ENCODE measurements at regions not wholly inside any gene's neighbourhood (a gene's known extent, or its start where the extent isn't known, plus 50 kb on each side); places are given as distances from the start of the nearest gene placed in this dataset.
A peak's percentile ranks its signal among the peaks of the same experiment; 100 is the strongest.

DNA sequence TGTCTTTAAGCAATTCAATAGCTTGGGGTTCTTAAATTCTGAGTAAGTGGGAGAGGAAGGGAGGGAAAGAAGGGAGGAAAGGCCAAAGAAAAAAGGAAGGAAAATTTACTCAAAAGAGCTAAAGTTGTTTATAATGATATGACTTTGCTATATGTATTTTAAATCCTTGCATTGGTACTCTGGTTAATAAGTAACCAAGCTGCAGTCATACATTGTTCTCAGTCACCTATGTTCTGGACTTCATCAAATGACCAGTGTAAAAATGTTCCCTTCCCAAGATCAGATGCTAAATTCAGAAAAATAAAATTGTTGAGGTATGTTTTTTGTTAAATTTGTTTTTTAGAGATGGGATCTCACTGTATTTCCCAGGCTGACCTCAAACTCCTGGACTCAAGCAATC is 259.9 kb upstream of the CPNE8 start:
- Histone ChIP-seq H3K27me3 (replicated peaks; ENCODE audit: insufficient read depth) (no peaks in the 10 kb centered on the region), H3K4me1 (ENCODE audit: insufficient read depth) (no peaks in the 10 kb centered on the region), H3K27ac (no peak overlapping the region), H3K9ac (no peak overlapping the region), H3K9me3 (ENCODE audit: low read depth) (no peaks in the 10 kb centered on the region), H3K79me2 (ENCODE audit: insufficient read depth) (no peaks in the 10 kb centered on the region), H3K9me2 (ENCODE audit: insufficient read depth) (no peaks in the 10 kb centered on the region), H3F3A (ENCODE audit: insufficient read depth) (no peaks in the 10 kb centered on the region), H3K4me3 (no peak overlapping the region), H3K36me3 (ENCODE audit: low read depth) (no peaks in the 10 kb centered on the region), H4K20me1 (ENCODE audit: insufficient read depth) (no peaks in the 10 kb centered on the region), H3K4me2 (ENCODE audit: unreplicated experiment) (no peak overlapping the region), H2AFZ (no peak overlapping the region)
- in situ Hi-C loops (cut with MboI), result no loop called here
- TF ChIP-seq EZH2 (IDR thresholded peaks at IDR 0.05; ENCODE audit: insufficient read depth, poor library complexity, severe bottlenecking), result no peak
- no peak for TF ChIP-seq EZH2phosphoT487 (IDR thresholded peaks at IDR 0.05; ENCODE audit: insufficient read depth, low read depth)
- DNase-seq, result no peak

DNA sequence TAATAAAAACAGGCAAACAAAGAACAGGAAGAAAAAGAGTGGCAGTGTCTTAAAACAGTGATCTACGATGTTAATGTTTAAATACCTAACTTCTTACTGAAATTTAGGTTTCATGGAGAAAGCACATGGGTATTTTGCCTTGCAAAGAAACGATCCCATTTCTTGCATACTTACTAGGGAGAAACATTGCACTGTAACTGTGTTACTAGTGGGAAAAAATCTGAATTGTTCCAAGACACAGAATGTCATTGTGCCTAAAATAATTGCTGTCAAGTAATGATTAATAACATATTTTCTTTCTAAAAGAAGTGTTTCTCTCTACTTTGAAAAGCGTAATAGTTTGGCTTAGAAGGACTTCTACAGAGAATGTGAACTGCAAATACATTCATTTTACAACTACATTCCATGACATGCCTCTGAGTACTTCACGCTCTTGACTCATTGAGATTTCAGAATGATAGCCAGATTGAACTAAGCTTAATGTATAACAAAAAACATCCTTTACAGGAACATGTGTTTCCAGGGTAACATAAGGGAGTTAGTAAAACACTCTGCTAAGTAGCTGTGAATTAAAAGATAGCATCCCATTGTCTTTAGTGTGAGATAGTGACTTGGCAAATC is 256.2 kb upstream of the CPNE8 start:
- H3K9me2 ChIP-seq (ENCODE audit: insufficient read depth), result no peaks in the 10 kb centered on the region
- H2AFZ ChIP-seq, result no peak overlapping the region
- H3K4me3 ChIP-seq, result no peak overlapping the region
- no peak for DNase-seq
- H3K9me3 ChIP-seq (ENCODE audit: low read depth), result no peaks in the 10 kb centered on the region
- H3K27ac ChIP-seq, result no peak overlapping the region
- no peak overlapping the region for H3K4me2 ChIP-seq (ENCODE audit: unreplicated experiment)
- no peaks in the 10 kb centered on the region for H3K27me3 ChIP-seq (replicated peaks; ENCODE audit: insufficient read depth)
- 18 to 21% methylated on average over 4 of the region's 4 CpGs for WGBS, 2 experiments (ENCODE audit: low coverage in 1 of 2, low lambda C conversion rate in 2 of 2, missing lambda C conversion rate in 2 of 2)
- no peaks in the 10 kb centered on the region for H3F3A ChIP-seq (ENCODE audit: insufficient read depth)
- in situ Hi-C loops (cut with MboI), result no loop called here
- no peak overlapping the region for H3K9ac ChIP-seq
- H3K36me3 ChIP-seq (ENCODE audit: low read depth), result no peaks in the 10 kb centered on the region
- TF ChIP-seq EZH2phosphoT487 (IDR thresholded peaks at IDR 0.05; ENCODE audit: insufficient read depth, low read depth) (no peak), EZH2 (IDR thresholded peaks at IDR 0.05; ENCODE audit: insufficient read depth, poor library complexity, severe bottlenecking) (no peak)
- H3K79me2 ChIP-seq (ENCODE audit: insufficient read depth), result no peaks in the 10 kb centered on the region
- H3K4me1 ChIP-seq (ENCODE audit: insufficient read depth), result no peaks in the 10 kb centered on the region
- no peaks in the 10 kb centered on the region for H4K20me1 ChIP-seq (ENCODE audit: insufficient read depth)

DNA sequence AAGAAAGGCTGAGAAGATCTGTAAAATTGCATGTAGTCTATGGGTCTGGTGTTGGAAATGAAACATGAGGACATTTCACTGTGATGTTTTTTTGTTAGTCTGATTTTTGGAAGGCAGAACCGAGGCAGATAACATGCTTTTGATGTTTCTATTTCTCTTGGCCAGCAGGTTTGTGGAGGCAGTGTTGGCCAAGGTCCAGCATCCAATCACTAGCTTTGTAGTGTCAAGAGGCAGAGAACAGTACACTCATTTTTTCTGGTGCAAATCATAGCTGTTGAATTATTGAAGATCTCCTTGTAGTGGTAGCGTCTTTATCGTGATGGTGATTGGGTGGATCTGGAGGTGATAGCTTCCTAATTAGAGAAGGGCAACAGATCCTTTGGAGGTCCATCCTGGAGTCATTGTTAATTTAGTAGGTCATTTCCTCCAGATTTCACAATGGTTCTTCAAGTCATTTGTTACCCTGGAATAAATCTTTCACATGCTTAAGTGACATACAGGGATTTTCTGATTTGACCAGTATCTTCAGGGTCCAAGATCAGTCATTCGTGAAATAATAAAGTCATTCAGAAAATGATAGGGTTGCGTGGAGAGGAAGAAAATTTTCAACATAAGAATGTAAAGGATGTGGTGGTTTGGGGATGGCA is 252.4 kb upstream of the CPNE8 start:
- H3K4me3 ChIP-seq, result no peak overlapping the region
- 32 to 37% methylated on average over 5 of the region's 5 CpGs for WGBS, 2 experiments (ENCODE audit: low coverage in 1 of 2, low lambda C conversion rate in 2 of 2, missing lambda C conversion rate in 2 of 2)
- H3K9ac ChIP-seq, result no peak overlapping the region
- no peak for DNase-seq
- H3K4me2 ChIP-seq (ENCODE audit: unreplicated experiment), result no peak overlapping the region
- no peak for TF ChIP-seq EZH2 (IDR thresholded peaks at IDR 0.05; ENCODE audit: insufficient read depth, poor library complexity, severe bottlenecking)
- TF ChIP-seq EZH2phosphoT487 (IDR thresholded peaks at IDR 0.05; ENCODE audit: insufficient read depth, low read depth), result no peak
- no peak overlapping the region for H2AFZ ChIP-seq
- H3K27ac ChIP-seq, result no peak overlapping the region
- H3K9me2 ChIP-seq (ENCODE audit: insufficient read depth), result no peaks in the 10 kb centered on the region
- no peaks in the 10 kb centered on the region for H3K9me3 ChIP-seq (ENCODE audit: low read depth)
- no peaks in the 10 kb centered on the region for H3K36me3 ChIP-seq (ENCODE audit: low read depth)
- H3F3A ChIP-seq (ENCODE audit: insufficient read depth), result no peaks in the 10 kb centered on the region
- H3K4me1 ChIP-seq (ENCODE audit: insufficient read depth), result no peaks in the 10 kb centered on the region
- no peaks in the 10 kb centered on the region for H4K20me1 ChIP-seq (ENCODE audit: insufficient read depth)
- no peaks in the 10 kb centered on the region for H3K79me2 ChIP-seq (ENCODE audit: insufficient read depth)
- no peaks in the 10 kb centered on the region for H3K27me3 ChIP-seq (replicated peaks; ENCODE audit: insufficient read depth)
- in situ Hi-C loops (cut with MboI), result no loop called here

DNA sequence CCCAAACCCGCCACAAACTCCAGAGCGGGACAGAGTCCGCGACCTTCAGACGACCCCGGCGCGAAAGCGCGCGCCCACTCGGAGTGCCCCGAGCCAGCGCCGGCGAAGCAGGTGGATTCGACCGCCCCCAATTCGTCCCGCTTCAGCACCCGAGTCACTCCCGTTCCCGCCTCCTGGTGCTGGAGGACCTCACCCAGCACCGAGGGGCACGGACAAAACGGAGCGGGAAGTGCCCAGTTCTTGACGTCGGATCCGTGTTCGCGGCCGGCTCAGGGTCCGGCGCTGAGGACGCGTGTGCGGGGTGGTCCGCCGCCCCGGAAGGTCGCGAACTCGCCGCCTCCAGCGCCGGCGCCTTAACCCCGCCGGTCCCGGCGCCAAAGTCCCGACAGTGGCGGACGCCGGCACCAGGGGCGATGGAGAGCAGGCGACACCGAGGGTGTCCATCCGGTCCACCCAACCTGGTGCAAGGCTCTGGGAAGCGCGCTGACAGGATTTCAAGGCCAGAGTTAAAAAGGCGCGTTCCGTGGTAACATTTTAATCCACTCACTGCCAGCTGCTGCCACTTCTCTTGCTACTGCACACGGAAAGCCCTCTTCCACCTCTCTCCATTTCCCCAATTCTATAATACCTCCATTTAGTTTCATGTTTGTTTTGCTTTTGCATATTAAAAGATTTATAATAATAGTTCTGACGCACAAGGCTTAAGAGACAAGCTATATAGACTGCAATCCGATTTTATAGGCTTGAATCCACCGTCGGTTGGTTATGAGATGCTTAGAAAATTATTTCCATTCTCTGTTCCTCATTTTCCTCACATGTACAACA is 240.0 kb upstream of the CPNE8 start:
- DNase-seq, result peak; percentile 6
- H3K4me1 ChIP-seq (ENCODE audit: insufficient read depth), result no peaks in the 10 kb centered on the region
- H3F3A ChIP-seq (ENCODE audit: insufficient read depth), result no peaks in the 10 kb centered on the region
- H2AFZ ChIP-seq, result no peak overlapping the region
- no peak for TF ChIP-seq EZH2 (IDR thresholded peaks at IDR 0.05; ENCODE audit: insufficient read depth, poor library complexity, severe bottlenecking)
- TF ChIP-seq EZH2phosphoT487 (IDR thresholded peaks at IDR 0.05; ENCODE audit: insufficient read depth, low read depth), result no peak
- no peaks in the 10 kb centered on the region for H3K79me2 ChIP-seq (ENCODE audit: insufficient read depth)
- H3K4me3 ChIP-seq, result peak overlapping the region; percentile 9; the same call in 1 of the 2 replicates
- no peaks in the 10 kb centered on the region for H3K9me2 ChIP-seq (ENCODE audit: insufficient read depth)
- in situ Hi-C loops (cut with MboI), result no loop called here
- no peaks in the 10 kb centered on the region for H3K36me3 ChIP-seq (ENCODE audit: low read depth)
- no peak overlapping the region for H3K4me2 ChIP-seq (ENCODE audit: unreplicated experiment)
- peaks cover 4% of the 10 kb centered on the region; the same call in 1 of the 2 replicates for H3K27me3 ChIP-seq (replicated peaks; ENCODE audit: insufficient read depth)
- no peak overlapping the region for H3K27ac ChIP-seq
- no peaks in the 10 kb centered on the region for H3K9me3 ChIP-seq (ENCODE audit: low read depth)
- WGBS, 2 experiments (ENCODE audit: low coverage in 1 of 2, low lambda C conversion rate in 2 of 2, missing lambda C conversion rate in 2 of 2), result 9 to 10% methylated on average over 67 to 70 of the region's 70 CpGs
- no peak overlapping the region for H3K9ac ChIP-seq
- no peaks in the 10 kb centered on the region for H4K20me1 ChIP-seq (ENCODE audit: insufficient read depth)
